ENCODE measurements at regions not wholly inside any gene's neighbourhood (a gene's known extent, or its start where the extent isn't known, plus 50 kb on each side); places are given as distances from the start of the nearest gene placed in this dataset.

- TF ChIP-seq, protein P1, sequence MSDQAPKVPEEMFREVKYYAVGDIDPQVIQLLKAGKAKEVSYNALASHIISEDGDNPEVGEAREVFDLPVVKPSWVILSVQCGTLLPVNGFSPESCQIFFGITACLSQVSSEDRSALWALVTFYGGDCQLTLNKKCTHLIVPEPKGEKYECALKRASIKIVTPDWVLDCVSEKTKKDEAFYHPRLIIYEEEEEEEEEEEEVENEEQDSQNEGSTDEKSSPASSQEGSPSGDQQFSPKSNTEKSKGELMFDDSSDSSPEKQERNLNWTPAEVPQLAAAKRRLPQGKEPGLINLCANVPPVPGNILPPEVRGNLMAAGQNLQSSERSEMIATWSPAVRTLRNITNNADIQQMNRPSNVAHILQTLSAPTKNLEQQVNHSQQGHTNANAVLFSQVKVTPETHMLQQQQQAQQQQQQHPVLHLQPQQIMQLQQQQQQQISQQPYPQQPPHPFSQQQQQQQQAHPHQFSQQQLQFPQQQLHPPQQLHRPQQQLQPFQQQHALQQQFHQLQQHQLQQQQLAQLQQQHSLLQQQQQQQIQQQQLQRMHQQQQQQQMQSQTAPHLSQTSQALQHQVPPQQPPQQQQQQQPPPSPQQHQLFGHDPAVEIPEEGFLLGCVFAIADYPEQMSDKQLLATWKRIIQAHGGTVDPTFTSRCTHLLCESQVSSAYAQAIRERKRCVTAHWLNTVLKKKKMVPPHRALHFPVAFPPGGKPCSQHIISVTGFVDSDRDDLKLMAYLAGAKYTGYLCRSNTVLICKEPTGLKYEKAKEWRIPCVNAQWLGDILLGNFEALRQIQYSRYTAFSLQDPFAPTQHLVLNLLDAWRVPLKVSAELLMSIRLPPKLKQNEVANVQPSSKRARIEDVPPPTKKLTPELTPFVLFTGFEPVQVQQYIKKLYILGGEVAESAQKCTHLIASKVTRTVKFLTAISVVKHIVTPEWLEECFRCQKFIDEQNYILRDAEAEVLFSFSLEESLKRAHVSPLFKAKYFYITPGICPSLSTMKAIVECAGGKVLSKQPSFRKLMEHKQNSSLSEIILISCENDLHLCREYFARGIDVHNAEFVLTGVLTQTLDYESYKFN (CRISPR knock-in tag; conservative IDR thresholded peaks at IDR 0.05) = peak; percentile 88
- peak; percentile 91 for TF ChIP-seq NFIC (IDR thresholded peaks at IDR 0.05; ENCODE audit: low read length)
- TF ChIP-seq, protein P2, sequence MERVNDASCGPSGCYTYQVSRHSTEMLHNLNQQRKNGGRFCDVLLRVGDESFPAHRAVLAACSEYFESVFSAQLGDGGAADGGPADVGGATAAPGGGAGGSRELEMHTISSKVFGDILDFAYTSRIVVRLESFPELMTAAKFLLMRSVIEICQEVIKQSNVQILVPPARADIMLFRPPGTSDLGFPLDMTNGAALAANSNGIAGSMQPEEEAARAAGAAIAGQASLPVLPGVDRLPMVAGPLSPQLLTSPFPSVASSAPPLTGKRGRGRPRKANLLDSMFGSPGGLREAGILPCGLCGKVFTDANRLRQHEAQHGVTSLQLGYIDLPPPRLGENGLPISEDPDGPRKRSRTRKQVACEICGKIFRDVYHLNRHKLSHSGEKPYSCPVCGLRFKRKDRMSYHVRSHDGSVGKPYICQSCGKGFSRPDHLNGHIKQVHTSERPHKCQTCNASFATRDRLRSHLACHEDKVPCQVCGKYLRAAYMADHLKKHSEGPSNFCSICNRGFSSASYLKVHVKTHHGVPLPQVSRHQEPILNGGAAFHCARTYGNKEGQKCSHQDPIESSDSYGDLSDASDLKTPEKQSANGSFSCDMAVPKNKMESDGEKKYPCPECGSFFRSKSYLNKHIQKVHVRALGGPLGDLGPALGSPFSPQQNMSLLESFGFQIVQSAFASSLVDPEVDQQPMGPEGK (CRISPR knock-in tag; IDR thresholded peaks at IDR 0.05) = peak; percentile 9; the same call in 1 of the 2 replicates
- 0 out of 2 replicates have a peak, but pooled peaks have one; percentile 38 for TF ChIP-seq KAT8 (CRISPR knock-in tag; IDR thresholded peaks at IDR 0.05)
- TF ChIP-seq PLRG1 (conservative IDR thresholded peaks at IDR 0.05) = no peak
- TF ChIP-seq MEIS2 (CRISPR knock-in tag; IDR thresholded peaks at IDR 0.05) = 0 out of 2 replicates have a peak, but pooled peaks have one; percentile 25
- TF ChIP-seq ERF (CRISPR knock-in tag; IDR thresholded peaks at IDR 0.05) = peak; percentile 50; the same call in 1 of the 2 replicates
- TF ChIP-seq, protein P3, sequence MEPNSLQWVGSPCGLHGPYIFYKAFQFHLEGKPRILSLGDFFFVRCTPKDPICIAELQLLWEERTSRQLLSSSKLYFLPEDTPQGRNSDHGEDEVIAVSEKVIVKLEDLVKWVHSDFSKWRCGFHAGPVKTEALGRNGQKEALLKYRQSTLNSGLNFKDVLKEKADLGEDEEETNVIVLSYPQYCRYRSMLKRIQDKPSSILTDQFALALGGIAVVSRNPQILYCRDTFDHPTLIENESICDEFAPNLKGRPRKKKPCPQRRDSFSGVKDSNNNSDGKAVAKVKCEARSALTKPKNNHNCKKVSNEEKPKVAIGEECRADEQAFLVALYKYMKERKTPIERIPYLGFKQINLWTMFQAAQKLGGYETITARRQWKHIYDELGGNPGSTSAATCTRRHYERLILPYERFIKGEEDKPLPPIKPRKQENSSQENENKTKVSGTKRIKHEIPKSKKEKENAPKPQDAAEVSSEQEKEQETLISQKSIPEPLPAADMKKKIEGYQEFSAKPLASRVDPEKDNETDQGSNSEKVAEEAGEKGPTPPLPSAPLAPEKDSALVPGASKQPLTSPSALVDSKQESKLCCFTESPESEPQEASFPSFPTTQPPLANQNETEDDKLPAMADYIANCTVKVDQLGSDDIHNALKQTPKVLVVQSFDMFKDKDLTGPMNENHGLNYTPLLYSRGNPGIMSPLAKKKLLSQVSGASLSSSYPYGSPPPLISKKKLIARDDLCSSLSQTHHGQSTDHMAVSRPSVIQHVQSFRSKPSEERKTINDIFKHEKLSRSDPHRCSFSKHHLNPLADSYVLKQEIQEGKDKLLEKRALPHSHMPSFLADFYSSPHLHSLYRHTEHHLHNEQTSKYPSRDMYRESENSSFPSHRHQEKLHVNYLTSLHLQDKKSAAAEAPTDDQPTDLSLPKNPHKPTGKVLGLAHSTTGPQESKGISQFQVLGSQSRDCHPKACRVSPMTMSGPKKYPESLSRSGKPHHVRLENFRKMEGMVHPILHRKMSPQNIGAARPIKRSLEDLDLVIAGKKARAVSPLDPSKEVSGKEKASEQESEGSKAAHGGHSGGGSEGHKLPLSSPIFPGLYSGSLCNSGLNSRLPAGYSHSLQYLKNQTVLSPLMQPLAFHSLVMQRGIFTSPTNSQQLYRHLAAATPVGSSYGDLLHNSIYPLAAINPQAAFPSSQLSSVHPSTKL (CRISPR knock-in tag; IDR thresholded peaks at IDR 0.05) = peak; percentile 99
- no peak for TF ChIP-seq ZC3H4 (CRISPR knock-in tag; IDR thresholded peaks at IDR 0.05; ENCODE audit: borderline replicate concordance)
- peak; percentile 98 for TF ChIP-seq HMG20B (CRISPR knock-in tag; conservative IDR thresholded peaks at IDR 0.05)
- peak in 1 of 2 experiments; percentile 60; a peak in 2 of 4 replicates for TF ChIP-seq KLF16 (CRISPR knock-in tag; IDR thresholded peaks at IDR 0.05)
- TF ChIP-seq, protein P4, sequence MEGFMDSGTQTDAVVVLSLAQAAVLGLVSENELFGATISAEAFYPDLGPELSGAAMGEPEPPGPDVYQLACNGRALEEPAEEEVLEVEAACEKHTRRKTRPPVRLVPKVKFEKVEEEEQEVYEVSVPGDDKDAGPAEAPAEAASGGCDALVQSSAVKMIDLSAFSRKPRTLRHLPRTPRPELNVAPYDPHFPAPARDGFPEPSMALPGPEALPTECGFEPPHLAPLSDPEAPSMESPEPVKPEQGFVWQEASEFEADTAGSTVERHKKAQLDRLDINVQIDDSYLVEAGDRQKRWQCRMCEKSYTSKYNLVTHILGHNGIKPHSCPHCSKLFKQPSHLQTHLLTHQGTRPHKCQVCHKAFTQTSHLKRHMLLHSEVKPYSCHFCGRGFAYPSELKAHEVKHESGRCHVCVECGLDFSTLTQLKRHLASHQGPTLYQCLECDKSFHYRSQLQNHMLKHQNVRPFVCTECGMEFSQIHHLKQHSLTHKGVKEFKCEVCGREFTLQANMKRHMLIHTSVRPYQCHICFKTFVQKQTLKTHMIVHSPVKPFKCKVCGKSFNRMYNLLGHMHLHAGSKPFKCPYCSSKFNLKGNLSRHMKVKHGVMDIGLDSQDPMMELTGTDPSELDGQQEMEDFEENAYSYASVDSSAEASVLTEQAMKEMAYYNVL (CRISPR knock-in tag; IDR thresholded peaks at IDR 0.05; ENCODE audit: borderline replicate concordance) = peak; percentile 61; the same call in 1 of the 2 replicates
- peak; percentile 96 for TF ChIP-seq TCF7 (IDR thresholded peaks at IDR 0.05; ENCODE audit: low read depth)
- TF ChIP-seq ATF1 (CRISPR knock-in tag; IDR thresholded peaks at IDR 0.05) = peak; percentile 30; the same call in 1 of the 2 replicates
- peak; percentile 44; the same call in 1 of the 2 replicates for TF ChIP-seq FOXK2 (IDR thresholded peaks at IDR 0.05)
- TF ChIP-seq NR2F1 (CRISPR knock-in tag; IDR thresholded peaks at IDR 0.05) = peak; percentile 93 to 94
- TF ChIP-seq CCDC6 (CRISPR knock-in tag; IDR thresholded peaks at IDR 0.05) = no peak
- TF ChIP-seq STAG1 (CRISPR knock-in tag; IDR thresholded peaks at IDR 0.05) = peak; percentile 28; the same call in 1 of the 2 replicates
Observed at GRCh38 chr5:143547342-143547741, 143.9 kb upstream of the NR3C1 start (continued).

Measured in HepG2 (cell line).